ENCODE measurements at regions not wholly inside any gene's neighbourhood (a gene's known extent, or its start where the extent isn't known, plus 50 kb on each side); places are given as distances from the start of the nearest gene placed in this dataset.

DNA sequence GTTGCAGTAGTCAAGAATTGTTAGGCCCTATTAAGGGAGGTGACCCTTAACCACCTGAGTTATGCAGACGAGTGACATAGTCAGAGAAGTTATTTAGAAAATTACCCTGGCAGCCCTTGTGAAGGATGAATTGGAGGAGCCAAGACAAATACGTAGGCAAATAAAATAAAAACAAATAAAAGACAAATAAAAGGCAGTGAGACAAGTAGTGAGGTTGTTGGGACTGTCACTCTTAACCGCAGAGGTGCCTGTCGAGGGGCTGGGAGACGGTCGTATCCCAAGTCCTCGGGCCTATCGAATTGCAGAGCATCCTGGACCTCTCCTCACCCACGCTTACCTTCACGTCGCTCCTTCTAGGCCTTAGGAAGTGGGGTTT, 58.0 kb upstream of the ZC4H2 start:
- H3K9me3 ChIP-seq (ENCODE audit: control insufficient read depth, insufficient read depth, low read length): no peaks in the 10 kb centered on the region
- no peak for DNase-seq

More for the DNA sequence above, 58.0 kb upstream of the ZC4H2 start:
- H3K4me1 ChIP-seq (ENCODE audit: control insufficient read depth, insufficient read depth, low read length): no peaks in the 10 kb centered on the region
- intact Hi-C loops (cut with micrococcal nuclease): loop anchor here (10.0 kb wide), 2 partner anchors 59 to 829 kb away; partner anchors contain the start of genes AMER1 and ZC4H2
- no peaks in the 10 kb centered on the region for H3K27me3 ChIP-seq (ENCODE audit: control insufficient read depth, insufficient read depth, low read length)
- H3K4me1 Mint-ChIP-seq: peaks cover 5 to 8% of the 10 kb centered on the region in 2 donors
- no peaks in the 10 kb centered on the region for H3K36me3 Mint-ChIP-seq
- H3K4me3 Mint-ChIP-seq: peak overlapping the region; percentile 91
- TF ChIP-seq, protein P1, sequence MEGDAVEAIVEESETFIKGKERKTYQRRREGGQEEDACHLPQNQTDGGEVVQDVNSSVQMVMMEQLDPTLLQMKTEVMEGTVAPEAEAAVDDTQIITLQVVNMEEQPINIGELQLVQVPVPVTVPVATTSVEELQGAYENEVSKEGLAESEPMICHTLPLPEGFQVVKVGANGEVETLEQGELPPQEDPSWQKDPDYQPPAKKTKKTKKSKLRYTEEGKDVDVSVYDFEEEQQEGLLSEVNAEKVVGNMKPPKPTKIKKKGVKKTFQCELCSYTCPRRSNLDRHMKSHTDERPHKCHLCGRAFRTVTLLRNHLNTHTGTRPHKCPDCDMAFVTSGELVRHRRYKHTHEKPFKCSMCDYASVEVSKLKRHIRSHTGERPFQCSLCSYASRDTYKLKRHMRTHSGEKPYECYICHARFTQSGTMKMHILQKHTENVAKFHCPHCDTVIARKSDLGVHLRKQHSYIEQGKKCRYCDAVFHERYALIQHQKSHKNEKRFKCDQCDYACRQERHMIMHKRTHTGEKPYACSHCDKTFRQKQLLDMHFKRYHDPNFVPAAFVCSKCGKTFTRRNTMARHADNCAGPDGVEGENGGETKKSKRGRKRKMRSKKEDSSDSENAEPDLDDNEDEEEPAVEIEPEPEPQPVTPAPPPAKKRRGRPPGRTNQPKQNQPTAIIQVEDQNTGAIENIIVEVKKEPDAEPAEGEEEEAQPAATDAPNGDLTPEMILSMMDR (IDR thresholded peaks at IDR 0.05): no peak
- ATAC-seq: no peak
- H3K9me3 Mint-ChIP-seq: no peaks in the 10 kb centered on the region
- peak overlapping the region; percentile 69 for H3K4me3 ChIP-seq (ENCODE audit: low read length)
- H3K36me3 ChIP-seq (ENCODE audit: control insufficient read depth, insufficient read depth, low read length): no peaks in the 10 kb centered on the region
- whole genome bisulfite sequencing (ENCODE audit: insufficient coverage): 0% methylated on average over 9 of the region's 11 CpGs
- H3K27ac Mint-ChIP-seq: peak overlapping the region; percentile 86 to 91
- H3K27ac ChIP-seq (ENCODE audit: low read length): peak overlapping the region; percentile 84
- peaks cover 2 to 17% of the 10 kb centered on the region in 2 donors for H3K27me3 Mint-ChIP-seq (ENCODE audit: low read depth in 2 of 2)
